CD4-positive, alpha-beta T cell (primary cell): ENCODE measurements at regions not wholly inside any gene's neighbourhood (a gene's known extent, or its start where the extent isn't known, plus 50 kb on each side); places are given as distances from the start of the nearest gene placed in this dataset.

ENCODE experiments used
- ATAC-seq: fragments of 200-7000 bp; cut with Tn5 transposase; one replicate; pipeline ENCODE4 v1.10.0; 2022; ENCODE audit warnings: mild to moderate bottlenecking; ENCODE audit not compliant: poor library complexity
- CTCF ChIA-PET: fragments of 350-600 bp; sonication (Branson Sonifier 250); formaldehyde crosslinking; loops from one replicate; lab custom pipeline; 2021; ENCODE audit warnings: antibody characterized with exemption, inconsistent platforms; lab: Charles Lee
- POLR2A ChIA-PET: fragments of 350-600 bp; sonication (Branson Sonifier 250); formaldehyde crosslinking; loops from one replicate; lab custom pipeline; 2021; ENCODE audit warnings: antibody characterized with exemption, inconsistent platforms; lab: Charles Lee
- DNase-seq, 14 experiments: peaks; one replicate each; pipeline ENCODE4 v3.0.0-alpha.2; 2013 to 2020; ENCODE audit warnings: mixed read lengths in 2 of 14
- H3K27ac ChIP-seq, 2 donors: one replicate each; pipeline versions ENCODE4 v1.5.1 to v1.7.0; 2013; ENCODE audit warnings: low read length in 2 of 2, low read depth in 1 of 2, mild to moderate bottlenecking in 1 of 2
- H3K27me3 ChIP-seq, 2 experiments: 1 replicate in 1 of 2; 2 replicates in 1 of 2; pipeline versions ENCODE4 v1.6.1 to v1.7.0; 2013; ENCODE audit warnings: low read length in 2 of 2, control low read depth in 1 of 2, mild to moderate bottlenecking in 1 of 2, moderate library complexity in 1 of 2; ENCODE audit not compliant: insufficient read depth in 2 of 2, control insufficient read depth in 1 of 2
- H3K36me3 ChIP-seq: one replicate; pipeline ENCODE4 v1.6.1; 2013; ENCODE audit warnings: low read length, control low read depth; ENCODE audit not compliant: insufficient read depth
- H3K4me1 ChIP-seq: one replicate; pipeline ENCODE4 v1.6.1; 2013; ENCODE audit warnings: low read length, control low read depth; ENCODE audit not compliant: insufficient read depth
- H3K4me3 ChIP-seq: one replicate; pipeline ENCODE4 v1.5.1; 2013; ENCODE audit warnings: mild to moderate bottlenecking, low read length, moderate library complexity
- H3K9me3 ChIP-seq, 2 experiments: 1 replicate in 1 of 2; 2 replicates in 1 of 2; pipeline versions ENCODE4 v1.6.1 to v1.7.0; 2013; ENCODE audit warnings: low read length in 2 of 2, mild to moderate bottlenecking in 2 of 2, control low read depth in 1 of 2, moderate library complexity in 1 of 2; ENCODE audit not compliant: control insufficient read depth in 1 of 2, insufficient read depth in 1 of 2
- H3K27ac Mint-ChIP-seq: one replicate; pipeline ENCODE4 v1.8.0; 2020; ENCODE audit warnings: mixed read lengths
- H3K27me3 Mint-ChIP-seq: one replicate; pipeline ENCODE4 v1.8.0; 2021; ENCODE audit warnings: mixed read lengths
- H3K36me3 Mint-ChIP-seq: one replicate; pipeline ENCODE4 v1.8.0; 2021; ENCODE audit warnings: low read depth, mixed read lengths
- H3K4me1 Mint-ChIP-seq: one replicate; pipeline ENCODE4 v1.8.0; 2021; ENCODE audit warnings: low read depth, mixed read lengths
- H3K4me3 Mint-ChIP-seq: one replicate; pipeline ENCODE4 v1.8.0; 2020; ENCODE audit warnings: mild to moderate bottlenecking, mixed read lengths
- H3K9me3 Mint-ChIP-seq: one replicate; pipeline ENCODE4 v1.8.0; 2020; ENCODE audit warnings: mixed read lengths
- intact Hi-C, 2 experiments: fragments of 100-400 bp; cut with DNase I in 1 of 2; cut with micrococcal nuclease in 1 of 2; formaldehyde crosslinking; loops; one replicate each; pipeline versions ENCODE4 v1.15.1 to v1.9.0; 2023 to 2025; cut with DNase I, micrococcal nuclease
- TF ChIP-seq, protein P1 (sequence below): fragments of 200-600 bp; IDR thresholded peaks from one replicate; pipeline ENCODE4 v1.8.0; 2022; ENCODE audit warnings: antibody characterized with exemption, mild to moderate bottlenecking

DNA sequence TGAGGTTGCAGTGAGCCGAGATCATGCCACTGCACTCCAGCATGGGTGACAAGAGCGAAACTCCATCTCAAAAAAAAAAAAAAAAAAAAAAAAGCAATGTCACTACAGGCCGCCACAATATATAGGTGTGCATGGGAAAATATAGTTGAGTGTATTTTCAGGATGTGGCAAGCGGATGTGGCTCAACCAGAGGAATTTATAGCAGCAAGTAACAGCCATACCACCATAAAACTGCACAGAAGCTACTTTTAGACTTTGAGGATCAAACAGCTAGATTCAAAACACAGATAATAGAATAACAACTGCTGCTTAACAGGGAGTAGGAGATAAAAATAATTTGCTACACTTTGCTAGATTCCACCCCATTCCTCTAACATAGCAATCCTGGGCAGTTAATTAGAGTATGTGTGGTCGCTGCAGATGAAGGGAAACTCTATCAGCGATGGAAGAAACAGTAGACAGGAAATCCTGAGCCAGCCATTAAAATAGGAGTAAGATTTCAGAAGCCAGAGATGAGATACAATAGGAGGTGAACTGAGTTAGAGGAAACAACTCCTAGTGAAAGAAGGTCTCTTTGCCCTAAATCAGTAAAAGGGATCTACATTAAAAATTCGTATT is 318.7 kb upstream of the STT3B start:
- TF ChIP-seq, protein P1, sequence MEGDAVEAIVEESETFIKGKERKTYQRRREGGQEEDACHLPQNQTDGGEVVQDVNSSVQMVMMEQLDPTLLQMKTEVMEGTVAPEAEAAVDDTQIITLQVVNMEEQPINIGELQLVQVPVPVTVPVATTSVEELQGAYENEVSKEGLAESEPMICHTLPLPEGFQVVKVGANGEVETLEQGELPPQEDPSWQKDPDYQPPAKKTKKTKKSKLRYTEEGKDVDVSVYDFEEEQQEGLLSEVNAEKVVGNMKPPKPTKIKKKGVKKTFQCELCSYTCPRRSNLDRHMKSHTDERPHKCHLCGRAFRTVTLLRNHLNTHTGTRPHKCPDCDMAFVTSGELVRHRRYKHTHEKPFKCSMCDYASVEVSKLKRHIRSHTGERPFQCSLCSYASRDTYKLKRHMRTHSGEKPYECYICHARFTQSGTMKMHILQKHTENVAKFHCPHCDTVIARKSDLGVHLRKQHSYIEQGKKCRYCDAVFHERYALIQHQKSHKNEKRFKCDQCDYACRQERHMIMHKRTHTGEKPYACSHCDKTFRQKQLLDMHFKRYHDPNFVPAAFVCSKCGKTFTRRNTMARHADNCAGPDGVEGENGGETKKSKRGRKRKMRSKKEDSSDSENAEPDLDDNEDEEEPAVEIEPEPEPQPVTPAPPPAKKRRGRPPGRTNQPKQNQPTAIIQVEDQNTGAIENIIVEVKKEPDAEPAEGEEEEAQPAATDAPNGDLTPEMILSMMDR: no peak
- ATAC-seq (peak; percentile 75), DNase-seq (peak in 8 of 14 experiments; percentile 11 to 89 (median 44))
- no peaks in the 10 kb centered on the region for H3K36me3 ChIP-seq
- intact Hi-C loops: loop anchor here (1.0 to 10.0 kb wide), 3 partner anchors 12 to 321 kb away; partner anchors contain the start of gene STT3B (in 2 of the 2)
- no peak overlapping the region for H3K4me3 ChIP-seq
- Mint-ChIP-seq H3K27me3 (no peaks in the 10 kb centered on the region), H3K36me3 (no peaks in the 10 kb centered on the region), H3K4me3 (peak overlapping the region; percentile 77), H3K4me1 (peaks cover 100% of the 10 kb centered on the region), H3K27ac (peak overlapping the region; percentile 76), H3K9me3 (no peaks in the 10 kb centered on the region)
- ChIA-PET CTCF (interaction anchor here (1.0 to 1.3 kb wide), 2 partner anchors 10 to 13 kb away, joined by 3 to 4 read pairs; no protein-coding TSS in a partner anchor), POLR2A (interaction anchor here (0.6 to 7.5 kb wide), 6 partner anchors 9 to 319 kb away, joined by 3 to 104 read pairs (median 11); partner anchors contain the start of gene STT3B)
- peak overlapping the region in 1 of 2 donors; percentile 11 for H3K27ac ChIP-seq
- no peaks in the 10 kb centered on the region for H3K27me3 ChIP-seq
- H3K9me3 ChIP-seq: no peaks in the 10 kb centered on the region
- peaks cover 56% of the 10 kb centered on the region for H3K4me1 ChIP-seq

DNA sequence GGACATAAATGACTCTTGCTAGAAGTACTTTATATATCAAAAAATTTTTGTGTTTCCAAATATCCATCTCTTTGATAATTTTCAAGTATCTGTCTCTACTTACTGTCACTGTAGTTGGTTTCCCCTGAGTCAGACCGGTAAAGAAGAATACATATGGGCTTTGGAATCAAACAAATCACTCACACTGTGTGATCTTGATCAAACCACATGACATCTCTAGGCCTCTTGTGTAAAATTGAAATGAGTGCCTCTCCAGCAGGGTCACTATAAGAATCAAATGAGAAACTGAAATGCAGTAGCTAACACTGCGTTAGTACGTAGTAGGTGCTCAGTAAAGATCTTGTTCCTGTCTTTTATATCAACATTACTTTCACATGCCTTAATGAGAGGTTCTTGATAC is 314.6 kb upstream of the STT3B start:
- H3K36me3 ChIP-seq: no peaks in the 10 kb centered on the region
- Mint-ChIP-seq H3K4me1 (peaks cover 96% of the 10 kb centered on the region), H3K27me3 (no peaks in the 10 kb centered on the region), H3K9me3 (peaks cover 4% of the 10 kb centered on the region), H3K27ac (peak overlapping the region; percentile 10), H3K36me3 (no peaks in the 10 kb centered on the region), H3K4me3 (no peak overlapping the region)
- ChIA-PET POLR2A (interaction anchor here (2.5 to 7.5 kb wide), 2 partner anchors 11 to 315 kb away, joined by 9 to 104 read pairs; partner anchors contain the start of gene STT3B), CTCF (no interaction called here)
- H3K27me3 ChIP-seq: no peaks in the 10 kb centered on the region
- TF ChIP-seq, protein P1: no peak
- no peak overlapping the region for H3K4me3 ChIP-seq
- no peaks in the 10 kb centered on the region for H3K9me3 ChIP-seq
- no peak overlapping the region for H3K27ac ChIP-seq
- no peak for DNase-seq
- H3K4me1 ChIP-seq: peaks cover 57% of the 10 kb centered on the region
- intact Hi-C loops: loop anchor here in 1 of 2 experiments (10.0 kb wide), 1 partner anchor 317 kb away; the partner anchor contains the start of gene STT3B
- ATAC-seq: no peak

DNA sequence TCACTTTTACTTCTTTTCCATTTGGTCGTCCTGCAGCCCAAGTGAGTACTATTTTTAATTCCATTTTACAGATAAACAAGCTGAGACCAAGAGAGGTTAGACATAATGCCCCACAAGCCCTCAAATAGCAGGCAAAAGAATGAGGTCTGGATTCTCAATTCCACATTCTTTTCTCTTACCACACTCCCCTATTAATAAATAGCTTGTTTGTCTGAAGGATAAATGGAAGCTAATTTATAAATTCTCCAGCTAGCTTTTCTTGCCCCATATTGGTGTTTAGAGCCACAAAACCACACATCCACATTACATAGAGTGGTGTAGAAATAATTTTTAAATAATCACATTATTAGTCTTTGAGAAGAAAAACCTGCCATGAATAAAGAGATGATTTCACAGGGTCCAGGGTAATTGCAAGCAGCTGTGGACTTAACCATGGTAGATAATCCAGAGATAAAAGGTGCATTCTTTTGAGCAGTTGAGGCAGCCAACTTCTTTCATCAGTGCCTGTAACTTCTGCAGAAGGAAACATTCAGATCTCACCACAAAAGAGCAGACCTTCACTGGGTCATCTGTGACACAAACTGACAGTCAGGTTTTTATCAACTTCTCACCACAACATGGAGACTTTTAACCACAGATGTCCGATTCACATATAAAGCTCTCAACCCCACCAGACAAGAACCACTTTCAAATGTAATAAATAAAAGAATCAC is 313.4 kb upstream of the STT3B start:
- H3K4me3 ChIP-seq: no peak overlapping the region
- Mint-ChIP-seq H3K4me1 (peaks cover 96% of the 10 kb centered on the region), H3K36me3 (no peaks in the 10 kb centered on the region), H3K9me3 (peaks cover 4% of the 10 kb centered on the region), H3K27ac (peak overlapping the region; percentile 18), H3K27me3 (no peaks in the 10 kb centered on the region), H3K4me3 (peak overlapping the region; percentile 4)
- H3K36me3 ChIP-seq: no peaks in the 10 kb centered on the region
- H3K27me3 ChIP-seq: no peaks in the 10 kb centered on the region
- no peak for ATAC-seq
- peaks cover 60% of the 10 kb centered on the region for H3K4me1 ChIP-seq
- no peak overlapping the region for H3K27ac ChIP-seq
- intact Hi-C loops: loop anchor here in 1 of 2 experiments (10.0 kb wide), 1 partner anchor 316 kb away; the partner anchor contains the start of gene STT3B
- ChIA-PET POLR2A (interaction anchor here (1.0 to 2.5 kb wide), 2 partner anchors 11 to 314 kb away, joined by 4 to 9 read pairs; partner anchors contain the start of gene STT3B), CTCF (no interaction called here)
- no peak for DNase-seq
- H3K9me3 ChIP-seq: no peaks in the 10 kb centered on the region
- TF ChIP-seq, protein P1: no peak
